ENCODE measurements at regions not wholly inside any gene's neighbourhood (a gene's known extent, or its start where the extent isn't known, plus 50 kb on each side); places are given as distances from the start of the nearest gene placed in this dataset.

- POLR2A ChIA-PET: no interaction called here
- H3K4me3 ChIP-seq (ENCODE audit: low read depth, low read length): no peak overlapping the region
- CTCF ChIA-PET: no interaction called here
- no peak for TF ChIP-seq CTCF (IDR thresholded peaks at IDR 0.05; ENCODE audit: insufficient read depth, low read depth, low read length)
- DNase-seq (ENCODE audit: low read depth): no peak
- no peaks in the 10 kb centered on the region for H3K36me3 ChIP-seq (ENCODE audit: control insufficient read depth, insufficient read depth, low read length)
- no peaks in the 10 kb centered on the region for H3K27me3 ChIP-seq (ENCODE audit: control insufficient read depth, insufficient read depth, low read length)
Measured at GRCh38 chr6:27577922-27578321, 105.0 kb upstream of the ZNF184 start.

- DNase-seq (ENCODE audit: low read depth): no peak
- H3K27me3 ChIP-seq (ENCODE audit: control insufficient read depth, insufficient read depth, low read length): no peaks in the 10 kb centered on the region
- H3K4me3 ChIP-seq (ENCODE audit: low read depth, low read length): no peak overlapping the region
- POLR2A ChIA-PET: no interaction called here
- CTCF ChIA-PET: interaction anchor here (1.1 kb wide), 1 partner anchor 38 kb away, joined by 3 read pairs; no protein-coding TSS in a partner anchor
- H3K36me3 ChIP-seq (ENCODE audit: control insufficient read depth, insufficient read depth, low read length): no peaks in the 10 kb centered on the region
- TF ChIP-seq CTCF (IDR thresholded peaks at IDR 0.05; ENCODE audit: insufficient read depth, low read depth, low read length): no peak
Measured at GRCh38 chr6:27575594-27576361, 102.9 kb upstream of the ZNF184 start.

DNA sequence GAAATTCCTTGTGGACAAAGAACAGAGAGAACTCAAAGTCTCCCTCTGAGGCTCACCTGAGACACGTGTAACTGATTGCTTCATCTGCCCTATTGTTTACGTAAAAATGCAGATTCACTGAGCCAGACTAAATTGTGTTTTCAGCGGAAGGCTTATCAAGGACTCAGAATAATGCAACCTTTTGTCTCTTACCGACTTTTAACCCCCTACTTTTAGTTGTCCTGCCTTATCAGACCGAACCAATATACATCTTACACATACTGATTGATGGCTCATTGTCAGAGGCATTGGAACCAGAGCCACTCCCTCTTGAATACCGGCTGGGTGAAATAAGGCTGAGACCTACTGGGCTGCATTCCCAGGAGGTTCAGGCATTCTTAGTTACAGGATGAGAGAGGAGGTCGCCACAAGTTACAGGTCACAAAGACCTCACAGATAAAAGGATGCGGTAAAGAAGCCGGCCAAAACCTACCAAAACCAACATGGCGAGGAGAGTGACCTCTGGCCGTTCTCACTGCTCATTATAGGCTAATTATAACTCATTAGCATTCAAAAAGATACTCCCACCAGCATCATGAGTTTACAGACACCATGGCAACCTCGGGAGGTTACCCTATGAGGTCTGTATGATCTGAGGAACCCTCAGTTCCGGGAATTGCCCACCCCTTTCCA is 95.5 kb upstream of the ZNF184 start:
- no peak for DNase-seq (ENCODE audit: low read depth)
- Histone ChIP-seq H3K36me3 (ENCODE audit: control insufficient read depth, insufficient read depth, low read length) (no peaks in the 10 kb centered on the region), H3K27me3 (ENCODE audit: control insufficient read depth, insufficient read depth, low read length) (peaks cover 6% of the 10 kb centered on the region), H3K4me3 (ENCODE audit: low read depth, low read length) (no peak overlapping the region)
- POLR2A ChIA-PET: no interaction called here
- no peak for TF ChIP-seq CTCF (IDR thresholded peaks at IDR 0.05; ENCODE audit: insufficient read depth, low read depth, low read length)
- CTCF ChIA-PET: no interaction called here

- ChIA-PET CTCF (interaction anchor here (0.7 kb wide), 1 partner anchor 17 kb away, joined by 3 read pairs; no protein-coding TSS in a partner anchor), POLR2A (no interaction called here)
- Histone ChIP-seq H3K4me3 (ENCODE audit: low read depth, low read length) (no peak overlapping the region), H3K27me3 (ENCODE audit: control insufficient read depth, insufficient read depth, low read length) (peaks cover 6% of the 10 kb centered on the region), H3K36me3 (ENCODE audit: control insufficient read depth, insufficient read depth, low read length) (no peaks in the 10 kb centered on the region)
- no peak for TF ChIP-seq CTCF (IDR thresholded peaks at IDR 0.05; ENCODE audit: insufficient read depth, low read depth, low read length)
- DNase-seq (ENCODE audit: low read depth): no peak
Measured at GRCh38 chr6:27565839-27566779, 93.2 kb upstream of the ZNF184 start.

GRCh38 chr6:27562027-27562410 is 89.1 kb upstream of the ZNF184 start:
- no peaks in the 10 kb centered on the region for H3K36me3 ChIP-seq (ENCODE audit: control insufficient read depth, insufficient read depth, low read length)
- no peak overlapping the region for H3K4me3 ChIP-seq (ENCODE audit: low read depth, low read length)
- ChIA-PET POLR2A (no interaction called here), CTCF (no interaction called here)
- no peak for TF ChIP-seq CTCF (IDR thresholded peaks at IDR 0.05; ENCODE audit: insufficient read depth, low read depth, low read length)
- peaks cover 13% of the 10 kb centered on the region for H3K27me3 ChIP-seq (ENCODE audit: control insufficient read depth, insufficient read depth, low read length)
- no peak for DNase-seq (ENCODE audit: low read depth)
